OCI-LY1 (cell line): ENCODE measurements at regions not wholly inside any gene's neighbourhood (a gene's known extent, or its start where the extent isn't known, plus 50 kb on each side); places are given as distances from the start of the nearest gene placed in this dataset.

Source experiments
- H2AFZ ChIP-seq: fragments of 200-600 bp; sonication (generic), shearing (Covaris generic); 2 replicates; pipeline ENCODE4 v1.6.0; 2014; ENCODE audit warnings: antibody characterized with exemption, mild to moderate bottlenecking, low read length
- H3F3A ChIP-seq: fragments of 200-600 bp; sonication (generic), shearing (Covaris generic); 2 replicates; pipeline ENCODE4 v1.6.0; 2014; ENCODE audit warnings: mild to moderate bottlenecking, antibody characterized with exemption, low read length, moderate library complexity; ENCODE audit not compliant: insufficient read depth
- H3K27ac ChIP-seq: fragments of 200-600 bp; sonication (generic); 2 replicates; pipeline ENCODE4 v1.5.1; 2014; ENCODE audit warnings: low read length, mixed run types, mild to moderate bottlenecking, low read depth; ENCODE audit not compliant: poor library complexity, severe bottlenecking
- H3K27me3 ChIP-seq: fragments of 200-600 bp; sonication (generic); 2 replicates; pipeline ENCODE4 v1.6.0; 2014; ENCODE audit warnings: antibody characterized with exemption, mild to moderate bottlenecking, low read length, moderate library complexity; ENCODE audit not compliant: insufficient read depth
- H3K36me3 ChIP-seq: fragments of 200-600 bp; sonication (generic); 2 replicates; pipeline ENCODE4 v1.6.1; 2014; ENCODE audit warnings: mild to moderate bottlenecking, antibody characterized with exemption, low read length, moderate library complexity, mixed read lengths; ENCODE audit not compliant: insufficient read depth
- H3K4me1 ChIP-seq: fragments of 200-600 bp; sonication (generic); 2 replicates; pipeline ENCODE4 v1.5.1; 2014; ENCODE audit warnings: mild to moderate bottlenecking, low read length, moderate library complexity; ENCODE audit not compliant: insufficient read depth, severe bottlenecking
- H3K4me2 ChIP-seq: fragments of 200-600 bp; sonication (generic), shearing (Covaris generic); 2 replicates; pipeline ENCODE4 v1.6.1; 2014; ENCODE audit warnings: low read length
- H3K4me3 ChIP-seq: fragments of 200-600 bp; sonication (generic); 2 replicates; pipeline ENCODE4 v1.5.1; 2014; ENCODE audit warnings: low read length, low read depth, mild to moderate bottlenecking, mixed read lengths; ENCODE audit not compliant: poor library complexity, severe bottlenecking
- H3K79me2 ChIP-seq: fragments of 200-600 bp; shearing (Covaris generic); 2 replicates; pipeline ENCODE4 v1.6.1; 2016; ENCODE audit warnings: mixed run types, low read length, mixed read lengths; ENCODE audit not compliant: insufficient read depth
- H3K9ac ChIP-seq: fragments of 200-600 bp; sonication (generic), shearing (Covaris generic); 2 replicates; pipeline ENCODE4 v1.6.1; 2014; ENCODE audit warnings: mild to moderate bottlenecking, low read length, mixed read lengths
- H3K9me2 ChIP-seq: fragments of 200-600 bp; sonication (generic), shearing (Covaris generic); 2 replicates; pipeline ENCODE4 v1.6.1; 2014; ENCODE audit warnings: low read depth, mild to moderate bottlenecking, low read length, mixed read lengths
- H3K9me3 ChIP-seq: fragments of 200-600 bp; shearing (Covaris generic); 2 replicates; pipeline ENCODE4 v1.6.1; 2014; ENCODE audit warnings: low read length, mixed read lengths
- H4K20me1 ChIP-seq: fragments of 200-600 bp; sonication (generic), shearing (Covaris generic); 2 replicates; pipeline ENCODE4 v1.6.0; 2016; ENCODE audit warnings: mild to moderate bottlenecking, low read length; ENCODE audit not compliant: insufficient read depth
- CTCF ChIP-seq: fragments of 200-600 bp; sonication (generic), shearing (Covaris generic); IDR thresholded peaks from 2 replicates; pipeline ENCODE4 v1.5.1; 2017; ENCODE audit warnings: mild to moderate bottlenecking, antibody characterized with exemption, low read length, moderate library complexity, mixed read lengths
- EZH2 ChIP-seq: fragments of 200-600 bp; sonication (generic), shearing (Covaris generic); IDR thresholded peaks from 2 replicates; pipeline ENCODE4 v1.8.0; 2017; ENCODE audit warnings: borderline replicate concordance, mixed run types, mild to moderate bottlenecking, antibody characterized with exemption, low read length, moderate library complexity, mixed read lengths

GRCh38 chr3:59685432-59685831 lies 635.6 kb upstream of the CFAP20DC start:
- Histone ChIP-seq H3K36me3 (no peaks in the 10 kb centered on the region), H3K9ac (no peak overlapping the region), H3K4me2 (no peak overlapping the region), H4K20me1 (no peaks in the 10 kb centered on the region), H3K27me3 (no peaks in the 10 kb centered on the region), H3K79me2 (no peaks in the 10 kb centered on the region), H3K4me3 (no peak overlapping the region), H3K4me1 (no peaks in the 10 kb centered on the region), H3F3A (no peaks in the 10 kb centered on the region), H3K9me2 (no peaks in the 10 kb centered on the region), H3K9me3 (no peaks in the 10 kb centered on the region), H3K27ac (no peak overlapping the region), H2AFZ (no peak overlapping the region)
- no peak for TF ChIP-seq EZH2
- TF ChIP-seq CTCF, result no peak

DNA sequence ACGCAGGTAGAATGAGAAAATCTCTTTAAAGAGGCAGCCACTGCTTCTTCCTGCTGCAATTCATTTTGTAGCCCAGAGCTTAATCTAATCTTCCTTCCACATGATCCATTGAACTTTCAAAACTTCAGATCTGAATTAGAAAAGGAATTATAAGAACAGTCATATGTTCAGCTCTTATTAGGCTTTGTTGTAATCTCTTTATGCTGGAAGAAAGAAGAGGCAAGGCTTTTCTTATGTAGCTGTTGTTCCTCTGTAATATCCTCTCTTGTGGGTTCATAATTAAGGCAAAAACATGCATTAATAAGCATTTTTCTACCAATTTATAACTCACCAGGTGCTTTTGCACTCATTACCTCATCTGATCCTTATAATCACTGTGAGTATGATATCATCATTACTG lies 634.9 kb upstream of the CFAP20DC start:
- Histone ChIP-seq H3K4me1 (no peaks in the 10 kb centered on the region), H3K79me2 (no peaks in the 10 kb centered on the region), H3K36me3 (no peaks in the 10 kb centered on the region), H3K27ac (no peak overlapping the region), H3K4me2 (no peak overlapping the region), H3K4me3 (no peak overlapping the region), H4K20me1 (no peaks in the 10 kb centered on the region), H3F3A (no peaks in the 10 kb centered on the region), H2AFZ (no peak overlapping the region), H3K9me3 (no peaks in the 10 kb centered on the region), H3K9me2 (no peaks in the 10 kb centered on the region), H3K27me3 (no peaks in the 10 kb centered on the region), H3K9ac (no peak overlapping the region)
- TF ChIP-seq EZH2 (no peak), CTCF (no peak)

DNA sequence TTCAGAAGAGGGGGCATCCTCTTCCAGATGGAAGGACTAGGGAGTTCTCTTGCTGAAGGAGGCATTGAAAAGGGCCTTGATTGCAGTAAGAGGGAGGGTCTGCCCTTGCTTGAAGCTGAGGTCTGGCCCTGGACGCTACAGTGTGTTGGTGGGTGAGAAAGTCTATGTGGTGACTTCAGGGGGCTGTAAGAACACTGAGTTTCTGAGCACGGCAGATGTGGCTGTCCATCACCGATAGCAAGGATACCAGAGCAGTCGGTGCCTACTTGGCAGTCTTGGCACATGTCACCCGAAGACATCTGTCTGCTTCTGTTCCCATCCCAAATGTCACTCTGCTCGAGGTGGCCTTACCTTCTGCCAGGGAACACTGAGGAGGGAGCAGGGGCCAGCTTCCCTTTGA lies 631.1 kb upstream of the CFAP20DC start:
- Histone ChIP-seq H3K36me3 (no peaks in the 10 kb centered on the region), H3K9me3 (no peaks in the 10 kb centered on the region), H3K27me3 (no peaks in the 10 kb centered on the region), H2AFZ (no peak overlapping the region), H3K9me2 (no peaks in the 10 kb centered on the region), H4K20me1 (no peaks in the 10 kb centered on the region), H3F3A (no peaks in the 10 kb centered on the region), H3K27ac (no peak overlapping the region), H3K4me2 (no peak overlapping the region), H3K4me1 (no peaks in the 10 kb centered on the region), H3K4me3 (no peak overlapping the region), H3K79me2 (no peaks in the 10 kb centered on the region), H3K9ac (no peak overlapping the region)
- TF ChIP-seq CTCF (no peak), EZH2 (no peak)
